Fibroblast of skin of right quadriceps (primary cell): ENCODE measurements at regions not wholly inside any gene's neighbourhood (a gene's known extent, or its start where the extent isn't known, plus 50 kb on each side); places are given as distances from the start of the nearest gene placed in this dataset.

Experiments
- DNase-seq: peaks from one replicate; pipeline ENCODE4 v3.0.0-alpha.2; 2013

- DNase-seq = peak; percentile 90
These were observed 157.8 kb upstream of the SLC1A4 start for GRCh38 chr2:64831134-64831976.

DNA sequence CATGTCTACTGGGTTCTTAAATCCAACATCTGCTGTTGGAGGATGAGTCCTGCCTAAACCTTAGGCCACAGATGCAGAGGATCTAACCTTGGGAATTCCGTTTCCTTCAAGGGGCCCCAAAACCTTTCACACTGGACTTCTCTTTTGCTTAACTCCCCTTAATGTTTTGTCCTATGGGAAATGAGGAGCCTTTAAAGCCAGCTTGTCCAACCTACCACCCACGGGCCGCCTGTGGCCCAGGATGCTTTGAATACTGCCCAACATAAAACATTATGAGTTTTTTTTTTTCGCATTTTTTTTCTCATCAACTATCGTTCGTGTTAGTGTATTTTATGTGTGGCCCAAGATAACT is 157.2 kb upstream of the SLC1A4 start:
- DNase-seq = no peak

DNA sequence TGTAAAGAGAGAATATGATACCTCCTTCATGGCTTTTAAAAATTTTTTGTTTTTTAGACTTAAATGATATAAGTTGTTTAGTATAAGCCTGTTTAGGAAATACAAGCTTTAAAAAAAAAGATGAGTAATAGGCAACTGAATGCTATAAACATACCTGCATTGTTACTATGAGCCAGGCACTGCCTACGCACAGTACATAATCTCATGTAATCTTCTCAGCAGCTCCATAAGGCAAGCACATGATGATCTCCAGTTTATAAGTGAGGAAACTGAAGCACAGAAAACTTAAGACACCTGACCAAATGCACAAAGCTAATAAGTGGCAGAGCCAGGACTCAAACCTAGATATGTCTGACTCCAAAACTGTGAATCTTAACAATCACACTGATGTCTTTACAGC is 156.3 kb upstream of the SLC1A4 start:
- no peak for DNase-seq

DNA sequence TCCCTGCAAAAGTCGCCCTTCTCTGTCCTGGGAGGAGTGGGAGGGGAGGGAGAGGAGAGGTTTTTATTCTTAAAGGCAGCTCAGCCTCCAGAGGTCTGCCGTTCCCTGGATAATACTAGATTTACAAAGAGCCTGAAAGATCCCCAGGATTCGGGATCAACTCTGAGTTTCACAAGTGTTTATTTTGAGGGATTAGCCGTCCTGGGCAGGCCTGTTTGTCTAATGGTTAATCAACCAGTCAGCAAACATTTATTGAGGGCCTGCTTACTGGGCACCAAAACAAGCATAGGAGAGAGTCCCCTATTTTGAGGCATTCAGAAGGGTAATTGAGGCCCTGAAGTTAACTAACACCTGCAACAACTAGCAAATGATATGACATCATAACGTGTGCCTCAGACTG is 152.6 kb upstream of the SLC1A4 start:
- DNase-seq = no peak

DNA sequence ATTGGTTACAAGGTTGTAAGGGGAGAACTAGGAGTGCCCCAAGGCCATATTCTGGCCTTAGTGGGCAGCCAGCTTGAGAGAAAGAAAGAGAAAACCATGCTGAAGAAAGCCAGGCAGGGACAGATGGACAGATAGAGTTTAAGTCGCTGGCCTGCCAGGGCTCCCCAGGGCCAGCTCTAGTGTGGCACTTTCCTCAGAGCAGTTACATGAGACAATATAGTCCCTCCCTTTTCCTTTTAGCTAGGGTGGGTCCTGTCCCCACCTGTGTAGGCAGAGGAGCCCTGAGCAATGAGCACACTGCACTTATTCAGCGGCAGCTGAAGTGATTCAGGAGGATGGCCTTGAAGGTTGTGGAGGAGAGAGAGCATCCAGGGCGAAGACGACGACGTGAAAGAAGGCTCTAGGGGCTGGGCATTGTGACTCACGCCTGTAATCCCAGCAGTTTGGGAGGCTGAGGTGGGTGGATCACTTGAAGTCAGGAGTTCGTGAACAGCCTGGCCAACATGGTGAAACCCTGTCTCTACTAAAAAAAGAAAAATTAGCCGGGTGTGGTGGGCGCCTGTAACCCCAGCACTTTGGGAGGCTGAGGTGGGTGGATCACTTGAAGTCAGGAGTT is 152.0 kb upstream of the SLC1A4 start:
- peak; percentile 76 for DNase-seq

DNA sequence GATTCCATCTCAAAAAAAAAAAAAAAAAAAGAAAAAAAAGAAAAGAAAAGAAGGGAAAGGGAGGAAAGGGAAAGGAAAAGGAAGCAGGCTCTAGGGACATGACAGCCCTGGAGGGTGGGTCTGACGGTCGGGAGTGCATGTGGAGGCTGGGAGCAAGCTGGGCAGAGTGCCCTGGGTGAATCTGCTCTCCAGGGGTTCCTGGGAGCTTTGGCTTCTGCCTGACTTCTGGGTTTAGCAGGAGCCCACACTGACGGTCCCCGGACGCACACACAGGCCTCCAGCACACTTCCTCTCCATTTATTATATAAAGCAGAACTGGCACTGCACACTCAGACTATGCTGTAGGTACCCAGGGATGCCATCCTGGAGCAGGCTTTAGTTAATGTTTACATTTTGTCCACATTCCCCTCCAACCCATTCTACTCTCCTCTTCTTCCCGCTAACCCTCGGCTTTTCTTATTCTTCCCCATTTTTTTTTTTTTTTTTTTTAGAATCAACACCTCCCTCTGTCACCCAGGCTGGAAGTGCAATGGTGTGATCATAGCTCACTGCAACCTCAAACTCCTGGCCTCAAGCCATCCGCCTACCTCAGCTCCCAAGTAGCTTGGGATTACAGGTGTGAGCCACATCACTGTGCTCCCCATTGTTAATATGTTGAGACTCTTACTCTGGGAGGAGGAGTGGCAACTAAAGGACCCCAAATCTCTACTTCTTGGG is 151.1 kb upstream of the SLC1A4 start:
- DNase-seq = peak; percentile 47

DNA sequence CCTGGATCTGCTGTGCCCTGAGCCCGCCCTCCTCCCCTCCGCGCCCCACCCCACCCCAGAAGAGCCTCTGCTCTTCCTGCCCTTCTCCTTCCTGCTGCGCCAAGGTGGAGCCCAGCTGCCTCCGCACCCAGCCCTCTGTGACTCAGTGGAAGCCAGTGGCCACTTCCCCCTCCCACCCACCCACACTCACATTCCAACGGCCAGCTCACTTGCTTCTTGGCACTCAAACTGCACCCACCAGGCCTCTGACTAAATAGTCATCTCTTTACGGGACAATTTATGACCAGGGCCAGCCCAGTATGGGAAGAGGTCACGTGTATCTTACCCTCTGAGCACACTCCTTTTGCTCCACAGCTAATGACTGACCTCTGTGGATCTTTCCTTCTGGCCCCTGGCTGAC is 150.4 kb upstream of the SLC1A4 start:
- peak; percentile 91 for DNase-seq

DNA sequence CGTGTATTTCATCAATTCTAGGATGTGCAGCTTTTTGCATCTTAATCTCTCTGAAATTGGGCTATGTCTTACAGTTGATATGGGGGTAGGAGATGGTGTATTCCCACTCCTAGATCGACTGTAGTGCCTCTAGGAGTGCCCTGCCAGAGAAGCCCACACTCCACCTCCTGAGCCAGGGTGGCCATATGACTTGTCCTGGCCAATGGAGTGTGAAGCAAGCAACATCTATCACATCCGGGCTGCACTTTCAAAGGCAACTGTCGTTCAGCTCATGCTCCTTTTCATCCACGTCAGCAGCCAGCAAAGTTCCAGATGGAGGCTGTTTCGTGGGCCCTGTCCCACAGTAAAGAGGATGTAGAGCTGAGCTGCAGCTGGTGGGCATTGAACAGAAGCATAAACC is 149.4 kb upstream of the SLC1A4 start:
- no peak for DNase-seq

GRCh38 chr2:64840426-64840881 is 148.7 kb upstream of the SLC1A4 start:
- peak; percentile 67 for DNase-seq

DNA sequence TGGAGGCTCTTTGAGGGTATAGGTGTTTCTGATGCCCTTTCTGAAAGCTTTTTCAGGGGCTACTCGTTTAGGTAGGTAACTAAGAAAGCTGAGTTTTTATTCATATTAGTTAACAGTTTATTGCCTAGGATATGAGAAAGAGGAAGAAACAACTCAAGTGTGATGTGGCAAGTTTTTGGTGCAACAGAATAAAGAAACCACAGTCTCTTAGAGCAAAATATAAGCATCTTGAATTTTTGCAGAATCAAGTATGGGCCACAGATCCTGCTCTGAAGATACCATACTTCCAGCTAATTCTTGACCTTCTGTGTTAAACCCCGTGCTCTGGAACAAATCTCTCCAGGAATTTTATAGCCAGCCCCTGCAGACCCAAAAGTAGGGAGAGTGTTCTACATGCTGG is 147.7 kb upstream of the SLC1A4 start:
- no peak for DNase-seq

GRCh38 chr2:64842030-64842429 is 147.2 kb upstream of the SLC1A4 start:
- no peak for DNase-seq

GRCh38 chr2:64844087-64844486 is 145.1 kb upstream of the SLC1A4 start:
- no peak for DNase-seq

DNA sequence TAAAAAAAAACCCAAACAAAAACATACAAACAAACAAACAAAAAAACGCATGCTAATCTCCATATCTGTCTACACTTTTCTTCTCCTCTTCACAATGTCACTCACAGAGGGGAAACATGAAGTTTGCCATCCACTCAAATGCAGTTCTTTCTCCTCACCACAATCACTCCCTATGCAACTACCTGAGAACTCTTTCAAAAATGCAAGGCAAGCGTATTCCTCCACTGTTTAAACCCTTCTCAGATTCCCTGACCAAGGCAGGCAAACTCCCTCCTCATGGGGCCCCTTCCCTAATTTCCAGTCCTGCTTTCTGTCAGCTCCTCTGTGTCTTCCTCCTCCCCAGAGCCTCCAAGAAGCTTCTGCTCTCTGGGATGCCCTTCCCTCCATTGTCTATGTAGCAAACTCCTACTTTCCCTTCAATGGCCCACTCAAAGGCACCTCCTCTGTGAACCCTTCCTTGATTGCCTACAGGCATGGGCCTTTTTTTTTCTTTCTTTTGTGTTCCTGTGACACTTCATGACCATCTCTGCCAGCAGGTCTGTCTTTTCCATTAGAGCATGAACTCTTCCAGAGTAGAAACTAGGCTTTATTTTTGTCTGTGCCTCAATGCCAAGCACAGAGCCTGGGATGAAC is 143.8 kb upstream of the SLC1A4 start:
- DNase-seq = no peak

DNA sequence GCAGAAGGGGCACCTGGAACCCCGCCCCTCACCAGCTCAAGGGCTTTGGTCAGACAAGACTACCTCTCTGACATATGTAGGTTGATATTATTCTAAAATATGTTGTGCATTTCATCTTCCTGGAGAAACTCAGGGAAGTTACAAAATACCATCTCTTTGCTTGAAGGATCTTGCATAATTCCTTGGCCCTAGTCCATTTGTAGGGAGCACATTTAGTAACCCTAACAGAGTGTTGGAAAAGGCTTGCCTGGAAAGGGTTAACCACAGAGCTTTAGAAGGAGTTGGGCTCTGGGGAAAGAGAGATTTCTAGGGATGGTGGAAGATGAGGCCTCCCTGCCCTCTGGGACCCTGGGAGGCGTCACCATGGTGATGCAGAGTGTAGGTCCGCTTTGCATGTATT is 143.0 kb upstream of the SLC1A4 start:
- peak; percentile 72 for DNase-seq

- no peak for DNase-seq
These were observed 141.3 kb upstream of the SLC1A4 start for GRCh38 chr2:64847930-64848329.

DNA sequence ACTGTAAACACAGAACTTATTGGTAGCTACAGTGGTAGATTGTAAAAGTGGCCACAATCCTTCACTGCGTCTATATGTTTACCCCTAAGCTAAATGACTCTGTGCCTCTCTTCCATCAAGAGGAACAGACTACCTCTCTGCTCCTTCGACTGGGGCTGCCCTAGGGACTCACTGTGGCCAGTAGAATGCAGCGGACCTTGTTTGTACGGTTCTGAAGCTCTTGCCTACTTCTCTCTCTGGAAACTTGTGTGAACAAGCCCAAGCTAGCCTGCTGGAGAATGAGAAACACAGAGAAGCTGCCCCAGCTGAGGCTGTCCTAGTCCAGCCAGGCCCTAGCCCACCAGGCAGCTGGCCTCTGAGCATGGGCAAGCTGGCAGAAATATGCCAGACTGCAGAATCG is 140.8 kb upstream of the SLC1A4 start:
- DNase-seq = no peak

DNA sequence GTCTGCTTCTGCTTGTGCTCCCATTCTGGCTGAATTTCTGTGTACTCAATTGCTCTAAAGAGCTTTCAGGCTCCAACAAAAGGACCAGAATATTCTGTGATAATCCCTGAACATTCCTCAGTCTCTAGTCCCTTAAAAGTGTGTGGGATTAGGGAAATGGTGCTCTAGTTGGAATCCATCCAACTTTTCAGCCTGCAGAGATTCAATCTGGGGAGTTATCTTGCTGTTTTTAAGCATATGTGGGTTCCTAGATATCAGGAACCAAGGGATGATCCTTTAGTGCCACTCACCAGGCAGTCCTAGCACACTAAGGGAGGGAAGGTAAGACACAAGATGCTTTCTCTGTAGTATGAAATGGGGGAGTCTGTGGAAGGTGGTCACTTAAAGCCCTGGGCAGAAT is 140.3 kb upstream of the SLC1A4 start:
- no peak for DNase-seq

DNA sequence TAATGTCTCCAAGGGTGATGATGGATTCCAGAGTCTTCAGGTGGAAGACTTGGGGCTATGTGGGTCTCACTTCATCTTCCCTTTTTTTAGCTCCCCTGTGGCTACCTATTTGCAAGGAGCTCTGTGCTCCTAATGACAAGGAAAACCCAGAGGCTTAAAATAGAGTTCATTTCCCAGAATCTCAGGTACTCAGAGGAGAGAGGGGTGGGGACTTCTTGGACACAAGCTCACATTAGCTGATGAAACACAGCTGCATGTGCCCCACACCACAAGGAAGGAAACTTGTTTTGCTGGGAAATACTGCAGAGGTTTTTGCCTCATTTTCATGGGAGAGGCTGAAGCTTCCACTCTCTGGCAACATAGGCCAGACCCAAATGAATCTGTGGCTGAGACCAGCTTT is 138.6 kb upstream of the SLC1A4 start:
- no peak for DNase-seq

DNA sequence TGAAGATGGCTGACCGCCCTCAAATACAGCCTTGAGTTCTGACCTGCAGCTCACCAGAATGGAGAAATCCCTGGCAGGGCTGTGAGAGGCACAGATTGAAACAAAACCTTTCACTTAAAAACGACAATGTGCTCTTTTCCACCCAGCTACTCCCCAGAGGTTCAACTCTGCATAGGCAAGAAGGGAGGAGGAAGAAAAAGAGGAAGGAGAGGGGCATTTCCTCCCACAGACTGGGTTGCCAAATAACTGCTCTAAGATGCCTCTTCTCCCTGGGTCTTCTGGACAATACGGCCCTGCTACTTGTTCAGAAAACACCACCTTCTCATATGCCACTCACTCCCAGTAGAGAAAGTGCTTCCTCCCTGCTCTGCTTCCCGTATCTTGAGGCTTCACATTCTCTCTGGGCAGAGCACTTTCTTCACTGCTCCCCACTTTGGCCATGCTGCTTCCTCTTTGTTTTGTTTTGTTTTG is 136.4 kb upstream of the SLC1A4 start:
- DNase-seq = no peak

GRCh38 chr2:64853306-64853705 is 135.9 kb upstream of the SLC1A4 start:
- DNase-seq = no peak

- no peak for DNase-seq
These were observed 135.3 kb upstream of the SLC1A4 start for GRCh38 chr2:64853894-64854293.

- DNase-seq = no peak
These were observed 134.4 kb upstream of the SLC1A4 start for GRCh38 chr2:64854773-64855237.
